GM12878 (cell line): ENCODE measurements at regions not wholly inside any gene's neighbourhood (a gene's known extent, or its start where the extent isn't known, plus 50 kb on each side); places are given as distances from the start of the nearest gene placed in this dataset.
A peak's percentile ranks its signal among the peaks of the same experiment; 100 is the strongest.

ENCODE experiments used
- ATAC-seq: fragments of 200-7000 bp; cut with Tn5 transposase; 3 replicates; pipeline ENCODE4 v1.9.1; 2020; ENCODE audit warnings: mild to moderate bottlenecking, moderate library complexity
- BruUV-seq: library from RNA; stranded (reverse); fragments of 400-500 nt; replicated peaks from 2 replicates; lab custom pipeline; 2021; lab: Mats Ljungman, UMichigan
- CTCF ChIA-PET: fragments of 300-600 bp; sonication (Branson Sonifier 250); formaldehyde crosslinking; extraction: SDS; loops from one replicate; lab custom pipeline; 2021; ENCODE audit warnings: inconsistent platforms; lab: Yijun Ruan, JAX
- POLR2A ChIA-PET: fragments of 350-600 bp; formaldehyde crosslinking; extraction: SDS; loops from one replicate; lab custom pipeline; 2021; ENCODE audit warnings: inconsistent platforms; lab: Charles Lee
- RAD21 ChIA-PET: fragments of 300-600 bp; sonication (Branson Sonifier 250); formaldehyde crosslinking; loops from one replicate; lab custom pipeline; 2023; ENCODE audit warnings: antibody characterized with exemption; ENCODE audit not compliant: unreplicated experiment; lab: Charles Lee
- SMC1A ChIA-PET: fragments of 300-600 bp; sonication (Branson Sonifier 250); formaldehyde crosslinking; loops from one replicate; lab custom pipeline; 2023; ENCODE audit not compliant: unreplicated experiment, uncharacterized antibody; lab: Charles Lee
- DNase-seq: peaks from one replicate; pipeline ENCODE4 v3.0.0-alpha.2; 2011; ENCODE audit warnings: low read depth, low spot score
- FAIRE-seq: peaks from 3 replicates; lab custom pipeline; 2011; peaks lifted over from hg19 to GRCh38; lab: Jason Lieb, UNC
- H2AFZ ChIP-seq: 2 replicates; pipeline ENCODE4 v1.6.0; 2011; ENCODE audit warnings: low read depth, low read length, control low read depth; ENCODE audit not compliant: control insufficient read depth
- H3K27ac ChIP-seq: 2 replicates; pipeline ENCODE4 v1.5.1; 2011; ENCODE audit warnings: control low read depth; ENCODE audit not compliant: control insufficient read depth, insufficient read depth
- H3K27me3 ChIP-seq, 2 experiments: replicated peaks in 1 of 2; 2 replicates each; pipeline versions ENCODE4 v1.6.0 to v1.6.1; 2011; ENCODE audit warnings: low read length in 1 of 2; ENCODE audit not compliant: control insufficient read depth in 2 of 2, insufficient read depth in 2 of 2
- H3K36me3 ChIP-seq, 2 experiments: 2 replicates each; pipeline ENCODE4 v1.5.1; 2011; ENCODE audit warnings: low read length in 1 of 2; ENCODE audit not compliant: control insufficient read depth in 2 of 2, insufficient read depth in 2 of 2
- H3K4me1 ChIP-seq: 2 replicates; pipeline ENCODE4 v1.6.1; 2011; ENCODE audit warnings: mild to moderate bottlenecking, low read length, moderate library complexity, mixed read lengths; ENCODE audit not compliant: control insufficient read depth, insufficient read depth
- H3K4me2 ChIP-seq: 2 replicates; pipeline ENCODE4 v1.6.0; 2011; ENCODE audit warnings: control low read depth; ENCODE audit not compliant: control insufficient read depth, insufficient read depth
- H3K4me3 ChIP-seq: fragments of 200-600 bp; sonication (generic); 2 replicates; pipeline ENCODE4 v1.5.1; 2016
- H3K79me2 ChIP-seq: 2 replicates; pipeline ENCODE4 v1.6.0; 2011; ENCODE audit warnings: low read length; ENCODE audit not compliant: control insufficient read depth, insufficient read depth
- H3K9ac ChIP-seq: 2 replicates; pipeline ENCODE4 v1.8.0; 2011; ENCODE audit warnings: low read length, control low read depth, mixed read lengths; ENCODE audit not compliant: control insufficient read depth, insufficient read depth
- H3K9me3 ChIP-seq: replicated peaks from 3 replicates; pipeline ENCODE4 v1.5.1; 2011; ENCODE audit warnings: mild to moderate bottlenecking, low read length; ENCODE audit not compliant: control insufficient read depth, insufficient read depth
- H4K20me1 ChIP-seq: 2 replicates; pipeline ENCODE4 v1.6.0; 2011; ENCODE audit not compliant: control insufficient read depth, insufficient read depth
- IKZF2 ChIP-seq, 2 experiments: fragments of 450-650 bp; IDR thresholded peaks; 2 replicates each; pipeline ENCODE4 v1.6.1; 2017; ENCODE audit warnings: mild to moderate bottlenecking in 2 of 2, moderate library complexity in 2 of 2
- NR2F1 ChIP-seq: fragments of 450-650 bp; conservative IDR thresholded peaks from 2 replicates; pipeline ENCODE4 v1.6.1; 2017; ENCODE audit warnings: mild to moderate bottlenecking
- RAD21 ChIP-seq: IDR thresholded peaks from 2 replicates; pipeline ENCODE4 v1.6.1; 2011; ENCODE audit warnings: mild to moderate bottlenecking, low read depth, low read length, moderate library complexity; ENCODE audit not compliant: insufficient read depth
- SMAD5 ChIP-seq: IDR thresholded peaks from 2 replicates; pipeline ENCODE4 v1.6.1; 2016; ENCODE audit warnings: antibody characterized with exemption, low read depth
- SMC3 ChIP-seq: IDR thresholded peaks from 2 replicates; pipeline ENCODE4 v1.6.1; 2011; ENCODE audit warnings: low read length, improper control_type of control experiment, borderline replicate concordance
- WRNIP1 ChIP-seq: IDR thresholded peaks from 2 replicates; pipeline ENCODE4 v1.6.1; 2011; ENCODE audit warnings: low read depth, low read length, improper control_type of control experiment, borderline replicate concordance
- WGBS: methylation state at CpG from one replicate; pipeline ENCODE4 v1.1.6; 2016; ENCODE audit warnings: low lambda C conversion rate; ENCODE audit not compliant: insufficient replicate concordance, insufficient coverage; ENCODE audit errors: missing lambda C conversion rate; 5-methylcytosine and 5-hydroxymethylcytosine counted together
- in situ Hi-C: fragments of 300-500 bp; cut with MboI; formaldehyde crosslinking; loops from 9 replicates; pipeline ENCODE4 v1.14.3; 2018; ENCODE audit warnings: mixed read lengths
- intact Hi-C: fragments of 100-400 bp; cut with micrococcal nuclease; formaldehyde crosslinking; loops from one replicate; pipeline ENCODE4 v1.14.2; 2022; ENCODE audit not compliant: unreplicated experiment
- TF ChIP-seq, protein P1 (sequence below): fragments of 450-650 bp; IDR thresholded peaks from 2 replicates; pipeline ENCODE4 v1.6.1; 2018; ENCODE audit warnings: mild to moderate bottlenecking, low read depth, moderate library complexity; ENCODE audit not compliant: partially characterized antibody
- TF ChIP-seq, protein P2 (sequence below), 3 experiments: IDR thresholded peaks in 2 of 3; conservative IDR thresholded peaks in 1 of 3; 2 replicates each; pipeline ENCODE4 v1.5.1; 2011; ENCODE audit warnings: low read depth in 3 of 3, low read length in 3 of 3, mild to moderate bottlenecking in 3 of 3, control low read depth in 2 of 3, moderate library complexity in 2 of 3, inconsistent platforms in 1 of 3, mixed read lengths in 1 of 3; ENCODE audit not compliant: control insufficient read depth in 2 of 3, insufficient read depth in 1 of 3; ENCODE audit errors: extremely low read depth in 1 of 3
- TF ChIP-seq, protein P3 (sequence below): fragments of 450-650 bp; IDR thresholded peaks from 2 replicates; pipeline ENCODE4 v1.6.1; 2017; ENCODE audit warnings: low read depth, mild to moderate bottlenecking, moderate library complexity

DNA sequence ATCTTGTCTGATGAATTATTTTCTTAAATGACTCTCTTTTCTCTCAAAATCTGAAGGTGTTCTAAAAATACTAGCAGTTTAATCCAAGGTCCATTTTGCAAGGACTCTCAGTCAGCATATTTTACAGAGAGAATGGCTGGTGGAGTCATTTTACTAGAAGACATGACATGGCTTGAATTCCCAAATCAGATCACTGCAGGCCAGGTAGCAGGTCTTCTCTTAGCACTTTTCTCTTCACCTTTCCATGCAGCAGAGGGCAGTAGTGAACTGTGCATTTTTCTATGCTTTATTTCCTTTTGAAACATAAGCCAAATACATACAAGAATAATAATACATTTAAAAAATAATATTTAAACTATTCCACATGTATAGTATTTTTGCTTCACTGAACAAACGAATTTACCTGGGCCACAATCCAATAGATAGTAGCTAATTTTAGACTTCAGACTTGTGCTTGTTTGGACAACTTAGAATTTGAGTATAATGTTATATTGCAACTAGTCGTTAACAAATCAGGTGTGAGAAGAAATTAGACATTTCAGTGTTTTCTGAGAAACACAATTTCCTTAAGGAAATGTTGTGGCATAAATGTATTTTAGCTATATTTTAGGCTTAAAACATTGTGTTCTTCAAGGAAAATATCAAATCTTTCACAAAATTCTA lies 289.4 kb upstream of the DAB2 start:
- 0% methylated on average over 2 of the region's 2 CpGs for WGBS
- ChIA-PET SMC1A (interaction anchor here (0.5 to 1.9 kb wide), 10 partner anchors 11 to 1207 kb away, joined by 3 to 7 read pairs (median 4); no protein-coding TSS in a partner anchor), RAD21 (interaction anchor here (0.9 to 1.8 kb wide), 3 partner anchors 970 to 975 kb away, joined by 3 to 8 read pairs (median 7); no protein-coding TSS in a partner anchor)
- in situ Hi-C loops, result loop anchor here (10.0 kb wide), 2 partner anchors 981 to 1161 kb away; no protein-coding TSS in a partner anchor
- H4K20me1 ChIP-seq, result no peaks in the 10 kb centered on the region
- no TSS peak for BruUV-seq
- TF ChIP-seq WRNIP1 (no peak), IKZF2 (IDR thresholded peaks at IDR 0.05) (no peak), SMC3 (peak; percentile 62), NR2F1 (no peak), RAD21 (peak; percentile 87), SMAD5 (no peak)
- TF ChIP-seq, protein P1, sequence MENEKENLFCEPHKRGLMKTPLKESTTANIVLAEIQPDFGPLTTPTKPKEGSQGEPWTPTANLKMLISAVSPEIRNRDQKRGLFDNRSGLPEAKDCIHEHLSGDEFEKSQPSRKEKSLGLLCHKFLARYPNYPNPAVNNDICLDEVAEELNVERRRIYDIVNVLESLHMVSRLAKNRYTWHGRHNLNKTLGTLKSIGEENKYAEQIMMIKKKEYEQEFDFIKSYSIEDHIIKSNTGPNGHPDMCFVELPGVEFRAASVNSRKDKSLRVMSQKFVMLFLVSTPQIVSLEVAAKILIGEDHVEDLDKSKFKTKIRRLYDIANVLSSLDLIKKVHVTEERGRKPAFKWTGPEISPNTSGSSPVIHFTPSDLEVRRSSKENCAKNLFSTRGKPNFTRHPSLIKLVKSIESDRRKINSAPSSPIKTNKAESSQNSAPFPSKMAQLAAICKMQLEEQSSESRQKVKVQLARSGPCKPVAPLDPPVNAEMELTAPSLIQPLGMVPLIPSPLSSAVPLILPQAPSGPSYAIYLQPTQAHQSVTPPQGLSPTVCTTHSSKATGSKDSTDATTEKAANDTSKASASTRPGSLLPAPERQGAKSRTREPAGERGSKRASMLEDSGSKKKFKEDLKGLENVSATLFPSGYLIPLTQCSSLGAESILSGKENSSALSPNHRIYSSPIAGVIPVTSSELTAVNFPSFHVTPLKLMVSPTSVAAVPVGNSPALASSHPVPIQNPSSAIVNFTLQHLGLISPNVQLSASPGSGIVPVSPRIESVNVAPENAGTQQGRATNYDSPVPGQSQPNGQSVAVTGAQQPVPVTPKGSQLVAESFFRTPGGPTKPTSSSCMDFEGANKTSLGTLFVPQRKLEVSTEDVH, result no peak
- TF ChIP-seq, protein P2, sequence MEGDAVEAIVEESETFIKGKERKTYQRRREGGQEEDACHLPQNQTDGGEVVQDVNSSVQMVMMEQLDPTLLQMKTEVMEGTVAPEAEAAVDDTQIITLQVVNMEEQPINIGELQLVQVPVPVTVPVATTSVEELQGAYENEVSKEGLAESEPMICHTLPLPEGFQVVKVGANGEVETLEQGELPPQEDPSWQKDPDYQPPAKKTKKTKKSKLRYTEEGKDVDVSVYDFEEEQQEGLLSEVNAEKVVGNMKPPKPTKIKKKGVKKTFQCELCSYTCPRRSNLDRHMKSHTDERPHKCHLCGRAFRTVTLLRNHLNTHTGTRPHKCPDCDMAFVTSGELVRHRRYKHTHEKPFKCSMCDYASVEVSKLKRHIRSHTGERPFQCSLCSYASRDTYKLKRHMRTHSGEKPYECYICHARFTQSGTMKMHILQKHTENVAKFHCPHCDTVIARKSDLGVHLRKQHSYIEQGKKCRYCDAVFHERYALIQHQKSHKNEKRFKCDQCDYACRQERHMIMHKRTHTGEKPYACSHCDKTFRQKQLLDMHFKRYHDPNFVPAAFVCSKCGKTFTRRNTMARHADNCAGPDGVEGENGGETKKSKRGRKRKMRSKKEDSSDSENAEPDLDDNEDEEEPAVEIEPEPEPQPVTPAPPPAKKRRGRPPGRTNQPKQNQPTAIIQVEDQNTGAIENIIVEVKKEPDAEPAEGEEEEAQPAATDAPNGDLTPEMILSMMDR (IDR thresholded peaks at IDR 0.05 in 2 of 3, conservative IDR thresholded peaks at IDR 0.05 in 1 of 3; ENCODE audit: control insufficient read depth in 2 of 3, extremely low read depth in 1 of 3, insufficient read depth in 1 of 3, low read depth in 3 of 3, low read length in 3 of 3), result peak; percentile 49 to 53 (median 52)
- TF ChIP-seq, protein P3, sequence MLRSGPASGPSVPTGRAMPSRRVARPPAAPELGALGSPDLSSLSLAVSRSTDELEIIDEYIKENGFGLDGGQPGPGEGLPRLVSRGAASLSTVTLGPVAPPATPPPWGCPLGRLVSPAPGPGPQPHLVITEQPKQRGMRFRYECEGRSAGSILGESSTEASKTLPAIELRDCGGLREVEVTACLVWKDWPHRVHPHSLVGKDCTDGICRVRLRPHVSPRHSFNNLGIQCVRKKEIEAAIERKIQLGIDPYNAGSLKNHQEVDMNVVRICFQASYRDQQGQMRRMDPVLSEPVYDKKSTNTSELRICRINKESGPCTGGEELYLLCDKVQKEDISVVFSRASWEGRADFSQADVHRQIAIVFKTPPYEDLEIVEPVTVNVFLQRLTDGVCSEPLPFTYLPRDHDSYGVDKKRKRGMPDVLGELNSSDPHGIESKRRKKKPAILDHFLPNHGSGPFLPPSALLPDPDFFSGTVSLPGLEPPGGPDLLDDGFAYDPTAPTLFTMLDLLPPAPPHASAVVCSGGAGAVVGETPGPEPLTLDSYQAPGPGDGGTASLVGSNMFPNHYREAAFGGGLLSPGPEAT, result no peak
- TF ChIP-seq, all 136 proteins: peak for 3
- Histone ChIP-seq H3K4me2 (no peak overlapping the region), H3K27ac (no peak overlapping the region), H3K79me2 (no peaks in the 10 kb centered on the region), H2AFZ (no peak overlapping the region), H3K9me3 (no peaks in the 10 kb centered on the region), H3K9ac (no peak overlapping the region), H3K36me3 (no peaks in the 10 kb centered on the region), H3K4me3 (no peak overlapping the region), H3K27me3 (no peaks in the 10 kb centered on the region), H3K4me1 (no peaks in the 10 kb centered on the region)
- FAIRE-seq, result no peak
- ChIA-PET POLR2A (no interaction called here), CTCF (interaction anchor here (0.9 to 3.5 kb wide), 9 partner anchors 9 to 1021 kb away, joined by 3 to 23 read pairs (median 3); no protein-coding TSS in a partner anchor)
- ATAC-seq, result peak; percentile 63
- DNase-seq, result peak; percentile 3
- intact Hi-C loops, result loop anchor here (1.0 to 10.0 kb wide), 3 partner anchors 231 to 1023 kb away; no protein-coding TSS in a partner anchor
